VCaP (cell line): ENCODE measurements at regions not wholly inside any gene's neighbourhood (a gene's known extent, or its start where the extent isn't known, plus 50 kb on each side); places are given as distances from the start of the nearest gene placed in this dataset.

ENCODE experiments used
- H3K27ac ChIP-seq: fragments of 450-650 bp; 2 replicates; pipeline ENCODE4 v1.5.1; 2017
- CTCF ChIP-seq: fragments of 450-650 bp; conservative IDR thresholded peaks from 2 replicates; pipeline ENCODE4 v1.5.1; 2017; ENCODE audit warnings: mild to moderate bottlenecking, moderate library complexity

- H3K27ac ChIP-seq = no peak overlapping the region
- no peak for TF ChIP-seq CTCF
These were observed 524.5 kb downstream of the MATN1 start for GRCh38 chr1:30198795-30199403.

DNA sequence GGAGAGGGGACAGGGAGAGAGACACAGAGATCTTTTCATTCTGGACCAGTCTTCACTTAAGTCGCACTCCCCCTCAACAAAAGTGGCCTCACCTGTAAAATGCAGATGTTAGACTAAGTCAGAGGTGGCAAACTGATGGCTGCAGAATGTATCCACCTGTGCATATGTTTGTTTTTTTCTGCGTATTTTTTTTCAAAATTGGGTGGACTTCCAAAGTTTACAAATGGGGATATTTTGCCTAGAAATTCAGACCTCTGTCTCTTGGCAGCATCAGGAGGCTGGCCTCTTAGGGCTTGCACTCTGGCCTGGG, 525.0 kb downstream of the MATN1 start:
- no peak overlapping the region for H3K27ac ChIP-seq
- no peak for TF ChIP-seq CTCF

- TF ChIP-seq CTCF = no peak
- no peak overlapping the region for H3K27ac ChIP-seq
These were observed 525.5 kb downstream of the MATN1 start for GRCh38 chr1:30197639-30198450.

DNA sequence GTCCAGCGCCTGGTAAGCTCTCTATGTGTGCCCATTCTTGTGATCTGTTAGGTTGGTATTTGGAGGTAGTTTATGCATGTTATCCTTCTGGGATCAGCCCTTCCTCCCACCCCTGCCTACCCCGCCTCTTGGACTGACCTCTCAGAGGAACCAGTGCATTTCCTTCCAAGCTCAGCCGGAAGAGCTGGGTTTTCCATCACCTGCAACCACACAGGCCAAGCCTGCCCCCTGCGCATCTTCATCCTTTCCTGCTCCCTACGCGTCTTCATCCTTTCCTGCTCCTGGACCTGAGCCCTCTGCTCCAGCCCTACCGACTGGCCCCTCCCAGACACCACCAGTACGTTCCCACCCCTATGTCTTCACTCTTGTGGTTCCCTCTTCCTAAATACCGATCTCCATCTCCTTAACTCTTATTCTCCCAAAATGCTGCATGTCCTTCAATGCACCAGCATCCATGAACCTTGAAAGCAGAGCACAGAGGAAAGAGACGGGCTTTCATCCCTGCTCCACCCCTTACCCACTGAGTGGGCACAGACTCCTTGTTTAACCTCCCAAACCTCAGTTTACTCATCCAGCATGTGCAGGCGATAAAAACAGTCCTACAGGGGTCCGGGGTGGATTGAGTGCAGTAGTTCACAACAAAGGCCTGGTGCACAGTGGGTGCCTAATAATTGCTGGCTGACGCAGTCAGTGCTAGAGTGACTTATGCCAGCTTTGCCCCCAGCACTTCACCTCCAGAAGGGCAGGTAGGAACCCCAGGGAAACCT, 526.3 kb downstream of the MATN1 start:
- no peak overlapping the region for H3K27ac ChIP-seq
- no peak for TF ChIP-seq CTCF

- no peak overlapping the region for H3K27ac ChIP-seq
- TF ChIP-seq CTCF = no peak
These were observed 526.9 kb downstream of the MATN1 start for GRCh38 chr1:30196457-30196856.

DNA sequence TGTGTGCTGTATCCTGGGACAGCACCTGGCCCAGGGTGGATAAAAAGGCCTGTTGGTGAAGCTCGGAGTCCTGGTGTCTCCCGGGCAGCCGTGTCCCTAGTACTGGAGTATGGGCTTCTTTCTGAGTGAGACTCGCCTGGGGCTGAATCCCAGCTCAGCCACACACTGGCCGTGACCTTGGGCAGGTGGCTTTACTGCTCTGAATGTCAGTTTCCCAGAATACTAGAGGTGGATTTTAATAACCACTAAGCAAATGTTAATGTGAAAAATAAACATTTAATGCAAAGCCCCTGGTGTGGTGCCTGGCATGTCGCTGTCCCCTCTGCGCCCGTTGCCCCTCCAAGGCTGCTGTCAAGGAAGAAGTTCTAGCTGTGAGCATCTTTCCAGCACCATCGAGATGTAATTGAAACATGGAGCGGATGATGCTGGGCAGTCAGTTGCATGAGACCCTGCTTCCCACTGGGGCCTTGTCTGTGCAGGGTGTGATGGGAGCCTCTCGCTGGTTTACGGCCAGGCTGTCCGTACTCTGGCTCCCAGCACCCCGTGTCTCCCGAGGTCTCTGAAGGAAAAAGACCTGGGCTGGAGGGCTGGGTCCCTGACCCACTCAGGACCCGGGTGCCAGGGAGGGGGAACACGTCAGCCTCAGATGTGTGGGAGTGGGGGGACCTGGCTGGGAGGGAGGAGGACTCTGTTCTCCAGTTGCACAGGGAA, 527.8 kb downstream of the MATN1 start:
- no peak overlapping the region for H3K27ac ChIP-seq
- TF ChIP-seq CTCF = no peak
